ENCODE measurements at regions not wholly inside any gene's neighbourhood (a gene's known extent, or its start where the extent isn't known, plus 50 kb on each side); places are given as distances from the start of the nearest gene placed in this dataset.

- Histone ChIP-seq H3K4me3 (ENCODE audit: low read depth, low read length) (no peak overlapping the region), H3K4me1 (peaks cover 37% of the 10 kb centered on the region), H3K27me3 (ENCODE audit: control insufficient read depth, insufficient read depth, low read length) (no peaks in the 10 kb centered on the region), H3K27ac (peak overlapping the region; percentile 81), H3K79me2 (no peaks in the 10 kb centered on the region), H3K9me3 (ENCODE audit: control insufficient read depth, low read length) (no peaks in the 10 kb centered on the region), H2AFZ (peak overlapping the region; percentile 75), H3K4me2 (ENCODE audit: low read length) (peak overlapping the region; percentile 7), H3K36me3 (ENCODE audit: control insufficient read depth, insufficient read depth, low read length) (no peaks in the 10 kb centered on the region), H3K9ac (no peak overlapping the region)
- TF ChIP-seq CTCF (IDR thresholded peaks at IDR 0.05), result no peak
These were observed 445.5 kb upstream of the TBL1XR1 start for GRCh38 chr3:177642804-177643125.

- Histone ChIP-seq H2AFZ (peak overlapping the region; percentile 52), H3K4me3 (ENCODE audit: low read depth, low read length) (no peak overlapping the region), H3K27ac (peak overlapping the region; percentile 64), H3K36me3 (ENCODE audit: control insufficient read depth, insufficient read depth, low read length) (no peaks in the 10 kb centered on the region), H3K9me3 (ENCODE audit: control insufficient read depth, low read length) (no peaks in the 10 kb centered on the region), H3K9ac (no peak overlapping the region), H3K79me2 (no peaks in the 10 kb centered on the region), H3K4me1 (peaks cover 39% of the 10 kb centered on the region), H3K27me3 (ENCODE audit: control insufficient read depth, insufficient read depth, low read length) (no peaks in the 10 kb centered on the region), H3K4me2 (ENCODE audit: low read length) (no peak overlapping the region)
- TF ChIP-seq CTCF (IDR thresholded peaks at IDR 0.05), result no peak
These were observed 449.5 kb upstream of the TBL1XR1 start for GRCh38 chr3:177646749-177647148.

GRCh38 chr3:177647341-177647740 is 450.1 kb upstream of the TBL1XR1 start:
- Histone ChIP-seq H2AFZ (peak overlapping the region; percentile 24), H3K9me3 (ENCODE audit: control insufficient read depth, low read length) (no peaks in the 10 kb centered on the region), H3K27me3 (ENCODE audit: control insufficient read depth, insufficient read depth, low read length) (no peaks in the 10 kb centered on the region), H3K27ac (peak overlapping the region; percentile 64), H3K4me2 (ENCODE audit: low read length) (no peak overlapping the region), H3K4me3 (ENCODE audit: low read depth, low read length) (no peak overlapping the region), H3K4me1 (peaks cover 39% of the 10 kb centered on the region), H3K9ac (no peak overlapping the region), H3K79me2 (no peaks in the 10 kb centered on the region), H3K36me3 (ENCODE audit: control insufficient read depth, insufficient read depth, low read length) (no peaks in the 10 kb centered on the region)
- TF ChIP-seq CTCF (IDR thresholded peaks at IDR 0.05), result no peak

GRCh38 chr3:177647876-177648275 is 450.6 kb upstream of the TBL1XR1 start:
- H3K9me3 ChIP-seq (ENCODE audit: control insufficient read depth, low read length), result no peaks in the 10 kb centered on the region
- H3K4me1 ChIP-seq, result peaks cover 39% of the 10 kb centered on the region
- no peaks in the 10 kb centered on the region for H3K79me2 ChIP-seq
- peak overlapping the region; percentile 64 for H3K27ac ChIP-seq
- H3K9ac ChIP-seq, result no peak overlapping the region
- no peak overlapping the region for H3K4me3 ChIP-seq (ENCODE audit: low read depth, low read length)
- no peaks in the 10 kb centered on the region for H3K36me3 ChIP-seq (ENCODE audit: control insufficient read depth, insufficient read depth, low read length)
- H3K4me2 ChIP-seq (ENCODE audit: low read length), result no peak overlapping the region
- H2AFZ ChIP-seq, result peak overlapping the region; percentile 24
- H3K27me3 ChIP-seq (ENCODE audit: control insufficient read depth, insufficient read depth, low read length), result no peaks in the 10 kb centered on the region
- TF ChIP-seq CTCF (IDR thresholded peaks at IDR 0.05), result no peak

- Histone ChIP-seq H3K27me3 (ENCODE audit: control insufficient read depth, insufficient read depth, low read length) (no peaks in the 10 kb centered on the region), H2AFZ (peak overlapping the region; percentile 17), H3K4me3 (ENCODE audit: low read depth, low read length) (no peak overlapping the region), H3K27ac (no peak overlapping the region), H3K9ac (no peak overlapping the region), H3K9me3 (ENCODE audit: control insufficient read depth, low read length) (no peaks in the 10 kb centered on the region), H3K4me1 (peaks cover 48% of the 10 kb centered on the region), H3K79me2 (no peaks in the 10 kb centered on the region), H3K36me3 (ENCODE audit: control insufficient read depth, insufficient read depth, low read length) (no peaks in the 10 kb centered on the region), H3K4me2 (ENCODE audit: low read length) (no peak overlapping the region)
- no peak for TF ChIP-seq CTCF (IDR thresholded peaks at IDR 0.05)
These were observed 455.4 kb upstream of the TBL1XR1 start for GRCh38 chr3:177652556-177653291.
